SU-DHL-6 (cell line): ENCODE measurements at regions not wholly inside any gene's neighbourhood (a gene's known extent, or its start where the extent isn't known, plus 50 kb on each side); places are given as distances from the start of the nearest gene placed in this dataset.

Experiments
- H2AFZ ChIP-seq: fragments of 200-600 bp; sonication (generic); 2 replicates; pipeline ENCODE4 v1.6.1; 2014; ENCODE audit warnings: low read depth, mild to moderate bottlenecking, moderate library complexity, mixed read lengths, antibody characterized with exemption, low read length; ENCODE audit not compliant: severe bottlenecking
- H3F3A ChIP-seq: fragments of 200-600 bp; shearing (Covaris generic); 2 replicates; pipeline ENCODE4 v1.6.0; 2016; ENCODE audit warnings: antibody characterized with exemption, mild to moderate bottlenecking; ENCODE audit not compliant: insufficient read depth
- H3K27ac ChIP-seq: fragments of 200-600 bp; sonication (generic); 2 replicates; pipeline ENCODE4 v1.5.1; 2016; ENCODE audit warnings: low read depth, mild to moderate bottlenecking, low read length, moderate library complexity, mixed read lengths
- H3K27me3 ChIP-seq: fragments of 200-600 bp; sonication (generic), shearing (Covaris generic); 2 replicates; pipeline ENCODE4 v1.6.0; 2014; ENCODE audit warnings: mild to moderate bottlenecking, low read length
- H3K36me3 ChIP-seq: fragments of 200-600 bp; sonication (generic); 2 replicates; pipeline ENCODE4 v1.6.1; 2014; ENCODE audit warnings: mild to moderate bottlenecking, low read length, mixed read lengths
- H3K4me2 ChIP-seq: fragments of 300-600, 200-600 bp; shearing (Covaris generic), sonication (generic); 2 replicates; pipeline ENCODE4 v1.6.0; 2014; ENCODE audit warnings: low read length, low read depth, mild to moderate bottlenecking; ENCODE audit not compliant: poor library complexity, severe bottlenecking
- H3K4me3 ChIP-seq: fragments of 200-600 bp; sonication (generic); 2 replicates; pipeline ENCODE4 v1.5.1; 2014; ENCODE audit warnings: antibody characterized with exemption, low read length, mild to moderate bottlenecking, mixed read lengths; ENCODE audit not compliant: insufficient read depth, poor library complexity, severe bottlenecking
- H3K79me2 ChIP-seq: fragments of 200-600 bp; sonication (generic); 2 replicates; pipeline ENCODE4 v1.6.1; 2014; ENCODE audit warnings: mild to moderate bottlenecking, low read length, moderate library complexity; ENCODE audit not compliant: insufficient read depth
- H3K9ac ChIP-seq: fragments of 200-600 bp; sonication (generic); 2 replicates; pipeline ENCODE4 v1.7.0; 2014; ENCODE audit warnings: mild to moderate bottlenecking, low read length
- H3K9me2 ChIP-seq: fragments of 200-600 bp; sonication (generic); replicated peaks from 2 replicates; pipeline ENCODE4 v1.6.1; 2014; ENCODE audit warnings: low read length; ENCODE audit not compliant: insufficient read depth
- H3K9me3 ChIP-seq: fragments of 200-600 bp; sonication (generic); 2 replicates; pipeline ENCODE4 v1.6.1; 2014; ENCODE audit warnings: low read length, mixed read lengths; ENCODE audit not compliant: insufficient read depth
- H4K20me1 ChIP-seq: fragments of 200-600 bp; sonication (generic); 2 replicates; pipeline ENCODE4 v1.6.1; 2014; ENCODE audit warnings: low read depth, mild to moderate bottlenecking, antibody characterized with exemption, low read length, moderate library complexity, mixed read lengths
- CTCF ChIP-seq: fragments of 200-600 bp; sonication (generic); IDR thresholded peaks from one replicate; pipeline ENCODE4 v1.5.1; 2017; ENCODE audit warnings: antibody characterized with exemption, mild to moderate bottlenecking, low read length, moderate library complexity; ENCODE audit not compliant: insufficient read depth, poor library complexity, severe bottlenecking
- EZH2phosphoT487 ChIP-seq: fragments of 200-600 bp; sonication (generic), shearing (Covaris generic); conservative IDR thresholded peaks from 2 replicates; pipeline ENCODE4 v1.6.1; 2018; ENCODE audit warnings: mild to moderate bottlenecking, antibody characterized with exemption, low read length, moderate library complexity, mixed read lengths

- Histone ChIP-seq H4K20me1 (no peaks in the 10 kb centered on the region), H3K9me2 (no peaks in the 10 kb centered on the region), H3K27ac (no peak overlapping the region), H3K36me3 (no peaks in the 10 kb centered on the region), H3K9me3 (no peaks in the 10 kb centered on the region), H3K79me2 (no peaks in the 10 kb centered on the region), H2AFZ (no peak overlapping the region), H3K9ac (no peak overlapping the region), H3K27me3 (no peaks in the 10 kb centered on the region), H3K4me2 (no peak overlapping the region), H3K4me3 (no peak overlapping the region), H3F3A (no peaks in the 10 kb centered on the region)
- TF ChIP-seq EZH2phosphoT487 (no peak), CTCF (no peak)
Measured at GRCh38 chr19:29446361-29446760, 79.4 kb upstream of the VSTM2B start.

GRCh38 chr19:29448046-29448445, 77.7 kb upstream of the VSTM2B start:
- no peak overlapping the region for H3K9ac ChIP-seq
- no peak overlapping the region for H2AFZ ChIP-seq
- H3K27ac ChIP-seq: no peak overlapping the region
- no peaks in the 10 kb centered on the region for H4K20me1 ChIP-seq
- H3K27me3 ChIP-seq: no peaks in the 10 kb centered on the region
- H3K4me2 ChIP-seq: no peak overlapping the region
- H3K4me3 ChIP-seq: no peak overlapping the region
- no peaks in the 10 kb centered on the region for H3K9me2 ChIP-seq
- TF ChIP-seq EZH2phosphoT487 (no peak), CTCF (no peak)
- no peaks in the 10 kb centered on the region for H3F3A ChIP-seq
- H3K36me3 ChIP-seq: no peaks in the 10 kb centered on the region
- H3K79me2 ChIP-seq: no peaks in the 10 kb centered on the region
- H3K9me3 ChIP-seq: no peaks in the 10 kb centered on the region

- no peak for TF ChIP-seq CTCF
- TF ChIP-seq EZH2phosphoT487: no peak
- no peaks in the 10 kb centered on the region for H3K9me3 ChIP-seq
- H3K27ac ChIP-seq: no peak overlapping the region
- H3K9ac ChIP-seq: no peak overlapping the region
- no peaks in the 10 kb centered on the region for H3F3A ChIP-seq
- H4K20me1 ChIP-seq: no peaks in the 10 kb centered on the region
- no peaks in the 10 kb centered on the region for H3K9me2 ChIP-seq
- H2AFZ ChIP-seq: no peak overlapping the region
- H3K27me3 ChIP-seq: no peaks in the 10 kb centered on the region
- no peaks in the 10 kb centered on the region for H3K79me2 ChIP-seq
- H3K36me3 ChIP-seq: no peaks in the 10 kb centered on the region
- no peak overlapping the region for H3K4me3 ChIP-seq
- no peak overlapping the region for H3K4me2 ChIP-seq
Measured at GRCh38 chr19:29449371-29449770, 76.4 kb upstream of the VSTM2B start.

GRCh38 chr19:29450306-29450705, 75.5 kb upstream of the VSTM2B start:
- Histone ChIP-seq H3F3A (no peaks in the 10 kb centered on the region), H3K9me2 (no peaks in the 10 kb centered on the region), H3K27ac (no peak overlapping the region), H3K79me2 (no peaks in the 10 kb centered on the region), H3K4me3 (no peak overlapping the region), H3K4me2 (no peak overlapping the region), H4K20me1 (no peaks in the 10 kb centered on the region), H3K36me3 (no peaks in the 10 kb centered on the region), H2AFZ (no peak overlapping the region), H3K9ac (no peak overlapping the region), H3K27me3 (no peaks in the 10 kb centered on the region), H3K9me3 (no peaks in the 10 kb centered on the region)
- TF ChIP-seq CTCF: no peak
- no peak for TF ChIP-seq EZH2phosphoT487
